ENCODE measurements at regions not wholly inside any gene's neighbourhood (a gene's known extent, or its start where the extent isn't known, plus 50 kb on each side); places are given as distances from the start of the nearest gene placed in this dataset.

DNA sequence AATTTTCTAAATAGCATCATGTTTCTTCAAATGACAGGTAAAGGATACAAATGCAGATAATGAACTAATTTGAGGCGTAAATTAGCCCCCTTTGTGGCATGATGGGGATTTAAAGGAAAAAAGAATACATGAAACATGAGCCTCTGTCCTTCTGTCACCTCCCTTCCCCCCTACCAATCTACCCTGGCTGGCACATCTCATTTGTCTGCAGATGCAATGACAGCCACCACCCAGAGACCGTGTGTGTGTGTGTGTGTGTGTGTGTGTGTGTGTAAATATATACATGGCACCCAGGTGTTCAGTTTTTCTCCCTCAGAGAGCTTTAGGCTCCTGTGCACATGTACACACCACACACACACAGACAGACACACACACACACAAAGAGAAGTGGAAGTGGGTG is 451.1 kb downstream of the RWDD3 start (continued):
- TF ChIP-seq SP4 (IDR thresholded peaks at IDR 0.05; ENCODE audit: low read length): no peak
- TF ChIP-seq, protein P1, sequence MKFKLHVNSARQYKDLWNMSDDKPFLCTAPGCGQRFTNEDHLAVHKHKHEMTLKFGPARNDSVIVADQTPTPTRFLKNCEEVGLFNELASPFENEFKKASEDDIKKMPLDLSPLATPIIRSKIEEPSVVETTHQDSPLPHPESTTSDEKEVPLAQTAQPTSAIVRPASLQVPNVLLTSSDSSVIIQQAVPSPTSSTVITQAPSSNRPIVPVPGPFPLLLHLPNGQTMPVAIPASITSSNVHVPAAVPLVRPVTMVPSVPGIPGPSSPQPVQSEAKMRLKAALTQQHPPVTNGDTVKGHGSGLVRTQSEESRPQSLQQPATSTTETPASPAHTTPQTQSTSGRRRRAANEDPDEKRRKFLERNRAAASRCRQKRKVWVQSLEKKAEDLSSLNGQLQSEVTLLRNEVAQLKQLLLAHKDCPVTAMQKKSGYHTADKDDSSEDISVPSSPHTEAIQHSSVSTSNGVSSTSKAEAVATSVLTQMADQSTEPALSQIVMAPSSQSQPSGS (IDR thresholded peaks at IDR 0.05; ENCODE audit: low read length): no peak

Measured in H1 (cell line).